H1 (cell line): ENCODE measurements at regions not wholly inside any gene's neighbourhood (a gene's known extent, or its start where the extent isn't known, plus 50 kb on each side); places are given as distances from the start of the nearest gene placed in this dataset.

Experiments
- CTCF ChIA-PET: fragments of 300-600 bp; sonication (Branson Sonifier 250); formaldehyde crosslinking; loops from one replicate; lab custom pipeline; 2021; ENCODE audit not compliant: partially characterized antibody; lab: Charles Lee
- POLR2A ChIA-PET: fragments of 300-600 bp; sonication (Branson Sonifier 250); formaldehyde crosslinking; loops from one replicate; lab custom pipeline; 2021; ENCODE audit warnings: inconsistent platforms; ENCODE audit not compliant: partially characterized antibody; lab: Charles Lee
- DNase-seq, 2 experiments: peaks; one replicate each; pipeline versions ENCODE4 v3.0.0 to v3.0.0-alpha.2; 2010 to 2022; ENCODE audit warnings: low spot score in 2 of 2, low read depth in 1 of 2, mixed read lengths in 1 of 2
- FAIRE-seq: peaks from 2 replicates; lab custom pipeline; 2011; peaks lifted over from hg19 to GRCh38; lab: Jason Lieb, UNC
- H2AFZ ChIP-seq: 2 replicates; pipeline ENCODE4 v1.8.1; 2012; ENCODE audit warnings: low read length, inconsistent platforms
- H2AK5ac ChIP-seq: 2 replicates; pipeline ENCODE4 v1.6.1; 2013; ENCODE audit warnings: low read depth, low read length
- H2BK120ac ChIP-seq: replicated peaks from 2 replicates; pipeline ENCODE3; 2013; ENCODE audit warnings: low read depth, low read length, inconsistent platforms
- H2BK12ac ChIP-seq: 2 replicates; pipeline ENCODE4 v1.6.1; 2013; ENCODE audit warnings: low read depth, low read length
- H2BK15ac ChIP-seq: 2 replicates; pipeline ENCODE4 v1.6.1; 2013; ENCODE audit warnings: low read length
- H2BK20ac ChIP-seq: 2 replicates; pipeline ENCODE4 v1.6.1; 2013; ENCODE audit warnings: low read length
- H2BK5ac ChIP-seq: 2 replicates; pipeline ENCODE4 v1.6.1; 2013; ENCODE audit warnings: low read depth, low read length
- H3K14ac ChIP-seq: 2 replicates; pipeline ENCODE4 v1.6.1; 2013; ENCODE audit warnings: inconsistent platforms; ENCODE audit not compliant: insufficient read length
- H3K18ac ChIP-seq: 2 replicates; pipeline ENCODE4 v1.6.1; 2013; ENCODE audit warnings: low read length; ENCODE audit errors: extremely low read depth
- H3K23ac ChIP-seq: 2 replicates; pipeline ENCODE4 v1.6.1; 2013; ENCODE audit warnings: inconsistent platforms; ENCODE audit not compliant: insufficient read length
- H3K23me2 ChIP-seq: 2 replicates; pipeline ENCODE4 v1.6.1; 2013; ENCODE audit warnings: low read depth, low read length
- H3K27ac ChIP-seq: 2 replicates; pipeline ENCODE4 v1.6.1; 2011; ENCODE audit warnings: low read depth, low read length, inconsistent platforms
- H3K27me3 ChIP-seq, 4 experiments: replicated peaks in 1 of 4; 1 replicate in 1 of 4; 2 replicates in 3 of 4; pipeline versions ENCODE4 v1.6.1 to v1.8.1; 2011 to 2013; ENCODE audit warnings: low read length in 3 of 4, mild to moderate bottlenecking in 3 of 4, inconsistent platforms in 2 of 4, mixed read lengths in 2 of 4, moderate library complexity in 1 of 4; ENCODE audit not compliant: control insufficient read depth in 3 of 4, insufficient read depth in 3 of 4; ENCODE audit errors: extremely low read depth in 1 of 4
- H3K36me3 ChIP-seq, 4 experiments: 2 replicates each; pipeline versions ENCODE4 v1.6.1 to v1.8.1; 2011 to 2013; ENCODE audit warnings: mild to moderate bottlenecking in 4 of 4, low read length in 3 of 4, moderate library complexity in 2 of 4, control low read depth in 1 of 4, inconsistent platforms in 1 of 4; ENCODE audit not compliant: insufficient read depth in 4 of 4, control insufficient read depth in 2 of 4
- H3K4ac ChIP-seq: replicated peaks from 2 replicates; pipeline ENCODE3; 2013; ENCODE audit warnings: low read length, low read depth, mixed read lengths, inconsistent platforms; ENCODE audit not compliant: insufficient read length
- H3K4me1 ChIP-seq, 4 experiments: replicated peaks in 1 of 4; 1 replicate in 1 of 4; 2 replicates in 3 of 4; pipeline versions ENCODE4 v1.6.1 to v1.8.1; 2011 to 2013; ENCODE audit warnings: low read length in 3 of 4, inconsistent platforms in 2 of 4, mixed read lengths in 1 of 4; ENCODE audit not compliant: insufficient read depth in 4 of 4, control insufficient read depth in 3 of 4
- H3K4me2 ChIP-seq, 2 experiments: 2 replicates each; pipeline versions ENCODE4 v1.6.1 to v1.8.1; 2011 to 2013; ENCODE audit warnings: low read depth in 2 of 2, low read length in 2 of 2, control low read depth in 1 of 2, inconsistent platforms in 1 of 2, mild to moderate bottlenecking in 1 of 2; ENCODE audit not compliant: insufficient read depth in 1 of 2
- H3K4me3 ChIP-seq, 4 experiments: fragments of 200-600, 300-600 bp in 1 of 4; sonication (generic), shearing (Covaris generic), sonication (Bioruptor Twin) in 1 of 4; 2 replicates each; pipeline versions ENCODE4 v1.5.1 to v1.8.1; 2011 to 2016; ENCODE audit warnings: low read length in 4 of 4, low read depth in 3 of 4, control low read depth in 2 of 4, inconsistent platforms in 2 of 4, mild to moderate bottlenecking in 2 of 4, mixed read lengths in 1 of 4, moderate library complexity in 1 of 4; ENCODE audit not compliant: insufficient read depth in 2 of 4; ENCODE audit errors: extremely low read depth in 1 of 4
- H3K56ac ChIP-seq: replicated peaks from 2 replicates; pipeline ENCODE3; 2013; ENCODE audit warnings: low read depth, mild to moderate bottlenecking, mixed read lengths, low read length, inconsistent platforms; ENCODE audit not compliant: insufficient read length
- H3K79me1 ChIP-seq: 2 replicates; pipeline ENCODE4 v1.6.1; 2013; ENCODE audit warnings: low read depth, low read length, control low read depth
- H3K79me2 ChIP-seq, 2 experiments: 2 replicates each; pipeline versions ENCODE4 v1.6.1 to v1.8.1; 2012 to 2013; ENCODE audit warnings: low read length in 2 of 2, mild to moderate bottlenecking in 2 of 2, inconsistent platforms in 1 of 2; ENCODE audit not compliant: insufficient read depth in 2 of 2, control insufficient read depth in 1 of 2
- H3K9ac ChIP-seq, 4 experiments: replicated peaks in 1 of 4; 1 replicate in 1 of 4; 2 replicates in 3 of 4; pipeline versions ENCODE4 v1.6.1 to v1.8.1; 2011 to 2013; ENCODE audit warnings: low read depth in 3 of 4, low read length in 3 of 4, control low read depth in 2 of 4, mild to moderate bottlenecking in 2 of 4, moderate library complexity in 2 of 4, inconsistent platforms in 1 of 4; ENCODE audit errors: extremely low read depth in 1 of 4
- H3K9me3 ChIP-seq, 2 experiments: 2 replicates each; pipeline versions ENCODE4 v1.6.1 to v1.8.1; 2012 to 2013; ENCODE audit warnings: mild to moderate bottlenecking in 2 of 2, moderate library complexity in 2 of 2, control low read depth in 1 of 2, inconsistent platforms in 1 of 2, low read depth in 1 of 2, low read length in 1 of 2, mixed read lengths in 1 of 2; ENCODE audit not compliant: insufficient read depth in 2 of 2
- H4K20me1 ChIP-seq, 2 experiments: replicated peaks in 1 of 2; 2 replicates each; pipeline versions ENCODE3 to v1.8.1; 2011 to 2013; ENCODE audit warnings: inconsistent platforms in 2 of 2, low read length in 2 of 2, mild to moderate bottlenecking in 1 of 2; ENCODE audit not compliant: insufficient read depth in 2 of 2, control insufficient read depth in 1 of 2
- H4K5ac ChIP-seq: 2 replicates; pipeline ENCODE4 v1.6.1; 2013; ENCODE audit warnings: low read length, low read depth, mixed read lengths, inconsistent platforms; ENCODE audit not compliant: insufficient read length
- H4K8ac ChIP-seq: 2 replicates; pipeline ENCODE4 v1.8.0; 2013; ENCODE audit warnings: mild to moderate bottlenecking, moderate library complexity, low read length, inconsistent platforms; ENCODE audit not compliant: insufficient read depth; ENCODE audit errors: extremely low read depth
- H4K91ac ChIP-seq: replicated peaks from 2 replicates; pipeline ENCODE3; 2013; ENCODE audit warnings: low read length, mixed read lengths, inconsistent platforms; ENCODE audit not compliant: insufficient read length
- BACH1 ChIP-seq: IDR thresholded peaks from 2 replicates; pipeline ENCODE4 v1.6.1; 2012; ENCODE audit warnings: low read length, improper control_type of control experiment
- CTBP2 ChIP-seq: IDR thresholded peaks from 2 replicates; pipeline ENCODE4 v1.7.0; 2011; ENCODE audit warnings: borderline replicate concordance, mild to moderate bottlenecking, moderate library complexity, mixed read lengths, low read length; ENCODE audit not compliant: insufficient read depth, insufficient read length
- GTF2F1 ChIP-seq: IDR thresholded peaks from 2 replicates; pipeline ENCODE4 v1.6.1; 2012; ENCODE audit warnings: low read depth, low read length, improper control_type of control experiment, borderline replicate concordance
- HDAC6 ChIP-seq: IDR thresholded peaks from one replicate; pipeline ENCODE4 v1.7.1; 2012; ENCODE audit warnings: low read depth, mild to moderate bottlenecking, inconsistent platforms, low read length, moderate library complexity
- JUN ChIP-seq: IDR thresholded peaks from 2 replicates; pipeline ENCODE4 v1.6.1; 2011; ENCODE audit warnings: low read depth, mild to moderate bottlenecking, improper control_type of control experiment, low read length
- JUND ChIP-seq: IDR thresholded peaks from 2 replicates; pipeline ENCODE4 v1.6.1; 2011; ENCODE audit warnings: mild to moderate bottlenecking, improper control_type of control experiment, low read length
- KDM5A ChIP-seq: fragments of 200-600 bp; IDR thresholded peaks from 2 replicates; pipeline ENCODE4 v1.7.1; 2012; ENCODE audit warnings: mild to moderate bottlenecking, low read length, inconsistent platforms, mixed read lengths
- POLR2AphosphoS5 ChIP-seq: IDR thresholded peaks from 2 replicates; pipeline ENCODE4 v1.6.1; 2011; ENCODE audit warnings: low read depth, low read length
- RBBP5 ChIP-seq: IDR thresholded peaks from 2 replicates; pipeline ENCODE4 v1.7.1; 2012; ENCODE audit warnings: low read depth, mild to moderate bottlenecking, inconsistent platforms, low read length, moderate library complexity, borderline replicate concordance
- RFX5 ChIP-seq: IDR thresholded peaks from 2 replicates; pipeline ENCODE4 v1.6.1; 2011; ENCODE audit warnings: low read depth, low read length, improper control_type of control experiment, borderline replicate concordance
- TAF7 ChIP-seq: optimal IDR thresholded peaks from 2 replicates; pipeline ENCODE3; 2011; ENCODE audit warnings: low read depth, mild to moderate bottlenecking, inconsistent platforms, low read length, moderate library complexity, borderline replicate concordance
- TEAD4 ChIP-seq: IDR thresholded peaks from 2 replicates; pipeline ENCODE4 v1.6.1; 2012; ENCODE audit warnings: low read depth, low read length, inconsistent platforms, mixed read lengths
- WGBS, 2 experiments: shearing (Covaris generic) in 1 of 2; methylation state at CpG; one replicate each; pipeline versions ENCODE4 v1.1.6 to v1.1.7; 2013 to 2015; ENCODE audit warnings: low lambda C conversion rate in 2 of 2, mixed read lengths in 2 of 2, inconsistent platforms in 1 of 2, low coverage in 1 of 2, missing lambda C conversion rate in 1 of 2; ENCODE audit not compliant: insufficient replicate concordance in 2 of 2, insufficient coverage in 1 of 2, insufficient read length in 1 of 2; ENCODE audit errors: extremely low coverage in 1 of 2, missing lambda C conversion rate in 1 of 2; 5-methylcytosine and 5-hydroxymethylcytosine counted together
- TF ChIP-seq, protein P1 (sequence below), 3 experiments: IDR thresholded peaks; 1 replicate in 2 of 3; 2 replicates in 1 of 3; pipeline versions ENCODE4 v1.5.1 to v1.6.1; 2011; ENCODE audit warnings: low read length in 3 of 3, mild to moderate bottlenecking in 3 of 3, inconsistent platforms in 2 of 3, low read depth in 1 of 3, moderate library complexity in 1 of 3; ENCODE audit not compliant: insufficient read depth in 1 of 3; ENCODE audit errors: control extremely low read depth in 1 of 3

DNA sequence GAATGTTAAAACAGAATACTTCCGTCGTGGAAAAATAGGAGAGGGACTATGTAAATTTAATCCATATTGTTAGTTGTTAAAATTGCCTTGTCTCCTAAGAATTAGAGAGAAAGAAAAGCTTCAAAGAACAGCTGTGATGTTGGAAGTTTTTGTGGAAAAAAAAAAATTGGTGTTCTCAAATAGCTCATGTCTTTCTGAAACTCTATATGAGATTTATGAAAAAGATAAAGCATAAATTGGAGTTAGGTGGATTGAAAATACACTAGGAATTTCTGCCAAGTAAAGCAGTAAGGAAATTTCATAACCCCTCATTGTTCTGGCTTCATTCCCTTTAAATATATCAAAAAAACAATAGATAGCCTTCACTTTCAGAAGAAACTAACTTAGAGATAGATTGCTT, 274.0 kb upstream of the ADAMTS5 start:
- H3K36me3 ChIP-seq: no peaks in the 10 kb centered on the region
- H4K5ac ChIP-seq: no peak overlapping the region
- H4K91ac ChIP-seq: no peak overlapping the region
- FAIRE-seq (no peak), DNase-seq (no peak)
- H3K18ac ChIP-seq: no peak overlapping the region
- no peak overlapping the region for H3K14ac ChIP-seq
- H2BK120ac ChIP-seq: no peak overlapping the region
- no peak overlapping the region for H3K56ac ChIP-seq
- no peak overlapping the region for H3K4me3 ChIP-seq
- H4K20me1 ChIP-seq: no peaks in the 10 kb centered on the region
- H3K4ac ChIP-seq: no peak overlapping the region
- H3K23me2 ChIP-seq: no peaks in the 10 kb centered on the region
- 89% methylated on average over 2 of the region's 2 CpGs; no CpG with 5 or more reads in 1 of the 2 experiments for WGBS, 2 experiments
- no peak overlapping the region for H2BK15ac ChIP-seq
- H2BK12ac ChIP-seq: no peak overlapping the region
- no peak overlapping the region for H4K8ac ChIP-seq
- H3K4me1 ChIP-seq: peaks cover 0 to 2% (median 0%) of the 10 kb centered on the region in 4 experiments; a peak in 1 of 7 replicates
- no peak overlapping the region for H3K27ac ChIP-seq
- H3K79me2 ChIP-seq: no peaks in the 10 kb centered on the region
- H2BK20ac ChIP-seq: no peak overlapping the region
- no peak overlapping the region for H2BK5ac ChIP-seq
- CTCF ChIA-PET: no interaction called here
- no peak overlapping the region for H3K23ac ChIP-seq
- H3K9ac ChIP-seq: no peak overlapping the region
- no peaks in the 10 kb centered on the region for H3K9me3 ChIP-seq
- no peak overlapping the region for H3K4me2 ChIP-seq
- POLR2A ChIA-PET: no interaction called here
- H3K27me3 ChIP-seq: no peaks in the 10 kb centered on the region
- H2AK5ac ChIP-seq: no peak overlapping the region
- no peak overlapping the region for H2AFZ ChIP-seq
- H3K79me1 ChIP-seq: no peaks in the 10 kb centered on the region
- TF ChIP-seq HDAC6: no peak
- no peak for TF ChIP-seq GTF2F1
- no peak for TF ChIP-seq RFX5
- TF ChIP-seq JUND: no peak
- TF ChIP-seq JUN: no peak
- TF ChIP-seq, protein P1, sequence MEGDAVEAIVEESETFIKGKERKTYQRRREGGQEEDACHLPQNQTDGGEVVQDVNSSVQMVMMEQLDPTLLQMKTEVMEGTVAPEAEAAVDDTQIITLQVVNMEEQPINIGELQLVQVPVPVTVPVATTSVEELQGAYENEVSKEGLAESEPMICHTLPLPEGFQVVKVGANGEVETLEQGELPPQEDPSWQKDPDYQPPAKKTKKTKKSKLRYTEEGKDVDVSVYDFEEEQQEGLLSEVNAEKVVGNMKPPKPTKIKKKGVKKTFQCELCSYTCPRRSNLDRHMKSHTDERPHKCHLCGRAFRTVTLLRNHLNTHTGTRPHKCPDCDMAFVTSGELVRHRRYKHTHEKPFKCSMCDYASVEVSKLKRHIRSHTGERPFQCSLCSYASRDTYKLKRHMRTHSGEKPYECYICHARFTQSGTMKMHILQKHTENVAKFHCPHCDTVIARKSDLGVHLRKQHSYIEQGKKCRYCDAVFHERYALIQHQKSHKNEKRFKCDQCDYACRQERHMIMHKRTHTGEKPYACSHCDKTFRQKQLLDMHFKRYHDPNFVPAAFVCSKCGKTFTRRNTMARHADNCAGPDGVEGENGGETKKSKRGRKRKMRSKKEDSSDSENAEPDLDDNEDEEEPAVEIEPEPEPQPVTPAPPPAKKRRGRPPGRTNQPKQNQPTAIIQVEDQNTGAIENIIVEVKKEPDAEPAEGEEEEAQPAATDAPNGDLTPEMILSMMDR (IDR thresholded peaks at IDR 0.05; ENCODE audit: control extremely low read depth in 1 of 3, insufficient read depth in 1 of 3, low read depth in 1 of 3, low read length in 3 of 3): no peak
- TF ChIP-seq TAF7: no peak
- TF ChIP-seq RBBP5: no peak
- no peak for TF ChIP-seq TEAD4
- no peak for TF ChIP-seq CTBP2
- no peak for TF ChIP-seq POLR2AphosphoS5
- TF ChIP-seq BACH1: no peak
- TF ChIP-seq KDM5A: no peak
